GM19467 (cell line): ENCODE measurements at regions not wholly inside any gene's neighbourhood (a gene's known extent, or its start where the extent isn't known, plus 50 kb on each side); places are given as distances from the start of the nearest gene placed in this dataset.

ENCODE experiments used
- ATAC-seq: cut with Tn5 transposase; IDR thresholded peaks from one replicate; pipeline ENCODE4 v1.9.1; 2021; ENCODE audit warnings: mild to moderate bottlenecking, moderate library complexity; ENCODE audit not compliant: unreplicated experiment

GRCh38 chr20:51163996-51164600 lies 141.2 kb upstream of the KCNG1 start:
- ATAC-seq, result no peak

- no peak for ATAC-seq
Observed at GRCh38 chr20:51162015-51162414, 139.1 kb upstream of the KCNG1 start.

- no peak for ATAC-seq
Observed at GRCh38 chr20:51160821-51161220, 137.9 kb upstream of the KCNG1 start.

GRCh38 chr20:51159981-51160380 lies 137.1 kb upstream of the KCNG1 start:
- ATAC-seq, result no peak

GRCh38 chr20:51159303-51159702 lies 136.4 kb upstream of the KCNG1 start:
- ATAC-seq, result no peak

GRCh38 chr20:51158226-51158625 lies 135.3 kb upstream of the KCNG1 start:
- ATAC-seq, result no peak

GRCh38 chr20:51156041-51156982 lies 133.4 kb upstream of the KCNG1 start:
- ATAC-seq, result no peak

GRCh38 chr20:51154708-51155690 lies 132.1 kb upstream of the KCNG1 start:
- ATAC-seq, result no peak

GRCh38 chr20:51153867-51154707 lies 131.2 kb upstream of the KCNG1 start:
- ATAC-seq, result no peak

GRCh38 chr20:51148941-51149340 lies 126.0 kb upstream of the KCNG1 start:
- no peak for ATAC-seq

GRCh38 chr20:51144476-51144875 lies 121.6 kb upstream of the KCNG1 start:
- no peak for ATAC-seq

GRCh38 chr20:51143652-51144051 lies 120.7 kb upstream of the KCNG1 start:
- no peak for ATAC-seq

GRCh38 chr20:51142448-51142847 lies 119.5 kb upstream of the KCNG1 start:
- ATAC-seq, result no peak

- ATAC-seq, result no peak
Observed at GRCh38 chr20:51140671-51141070, 117.8 kb upstream of the KCNG1 start.

- ATAC-seq, result no peak
Observed at GRCh38 chr20:51139891-51140290, 117.0 kb upstream of the KCNG1 start.

- ATAC-seq, result no peak
Observed at GRCh38 chr20:51138576-51138975, 115.7 kb upstream of the KCNG1 start.

- no peak for ATAC-seq
Observed at GRCh38 chr20:51137461-51137860, 114.6 kb upstream of the KCNG1 start.

GRCh38 chr20:51135926-51136715 lies 113.2 kb upstream of the KCNG1 start:
- no peak for ATAC-seq

GRCh38 chr20:51134405-51134804 lies 111.5 kb upstream of the KCNG1 start:
- ATAC-seq, result no peak
